Loucy (cell line): ENCODE measurements at regions not wholly inside any gene's neighbourhood (a gene's known extent, or its start where the extent isn't known, plus 50 kb on each side); places are given as distances from the start of the nearest gene placed in this dataset.
A peak's percentile ranks its signal among the peaks of the same experiment; 100 is the strongest.
"Not testable (repeated sequence)": the region's sequence is repeated elsewhere in the genome, so short reads cannot be mapped to it uniquely, and the experiment has no call there.

Source experiments
- H2AFZ ChIP-seq: fragments of 200-600 bp; sonication (generic); 2 replicates; pipeline ENCODE4 v1.6.0; 2016; ENCODE audit warnings: antibody characterized with exemption, mild to moderate bottlenecking, low read length, moderate library complexity
- H3F3A ChIP-seq: fragments of 200-600 bp; 2 replicates; pipeline ENCODE4 v1.6.0; 2016; ENCODE audit warnings: antibody characterized with exemption, low read depth, mild to moderate bottlenecking
- H3K27me3 ChIP-seq: fragments of 200-600 bp; sonication (generic); 2 replicates; pipeline ENCODE4 v1.6.1; 2014; ENCODE audit warnings: low read length, mild to moderate bottlenecking; ENCODE audit not compliant: insufficient read depth, poor library complexity, severe bottlenecking
- H3K36me3 ChIP-seq: fragments of 200-600 bp; sonication (generic); 2 replicates; pipeline ENCODE4 v1.6.1; 2016; ENCODE audit warnings: low read length; ENCODE audit not compliant: insufficient read depth
- H3K4me1 ChIP-seq: fragments of 200-600 bp; sonication (generic); 2 replicates; pipeline ENCODE4 v1.5.1; 2014; ENCODE audit warnings: low read length, mild to moderate bottlenecking; ENCODE audit not compliant: insufficient read depth, poor library complexity, severe bottlenecking
- H3K4me2 ChIP-seq: fragments of 200-600 bp; sonication (generic); 2 replicates; pipeline ENCODE4 v1.6.0; 2014; ENCODE audit warnings: antibody characterized with exemption, low read length, low read depth, mild to moderate bottlenecking; ENCODE audit not compliant: poor library complexity, severe bottlenecking
- H3K4me3 ChIP-seq: fragments of 200-600 bp; sonication (generic); 2 replicates; pipeline ENCODE4 v1.5.1; 2014; ENCODE audit warnings: low read length, mild to moderate bottlenecking, mixed read lengths; ENCODE audit not compliant: poor library complexity, severe bottlenecking
- H3K79me2 ChIP-seq: fragments of 200-600 bp; sonication (generic); 2 replicates; pipeline ENCODE4 v1.6.1; 2014; ENCODE audit warnings: low read length; ENCODE audit not compliant: insufficient read depth
- H3K9ac ChIP-seq: fragments of 200-600 bp; sonication (generic); 2 replicates; pipeline ENCODE4 v1.6.0; 2014; ENCODE audit warnings: mild to moderate bottlenecking, low read depth, low read length, moderate library complexity; ENCODE audit not compliant: poor library complexity, severe bottlenecking
- H3K9me2 ChIP-seq: fragments of 200-600 bp; sonication (generic); replicated peaks from 2 replicates; pipeline ENCODE4 v1.6.1; 2016; ENCODE audit warnings: low read depth, low read length, mixed read lengths
- H3K9me3 ChIP-seq: fragments of 200-600 bp; sonication (generic); 2 replicates; pipeline ENCODE4 v1.6.1; 2014; ENCODE audit warnings: mild to moderate bottlenecking, antibody characterized with exemption, low read length, low read depth; ENCODE audit not compliant: insufficient read depth
- H4K20me1 ChIP-seq: fragments of 200-600 bp; sonication (generic); 2 replicates; pipeline ENCODE4 v1.6.0; 2014; ENCODE audit warnings: antibody characterized with exemption, low read length, mild to moderate bottlenecking; ENCODE audit not compliant: insufficient read depth, poor library complexity, severe bottlenecking
- CTCF ChIP-seq: fragments of 200-600 bp; sonication (generic); conservative IDR thresholded peaks from 2 replicates; pipeline ENCODE4 v1.5.1; 2014; ENCODE audit warnings: mild to moderate bottlenecking, antibody characterized with exemption, low read length
- EZH2phosphoT487 ChIP-seq: fragments of 200-600 bp; IDR thresholded peaks from 2 replicates; pipeline ENCODE4 v1.6.1; 2018; ENCODE audit warnings: antibody characterized with exemption, mild to moderate bottlenecking, moderate library complexity, borderline replicate concordance

DNA sequence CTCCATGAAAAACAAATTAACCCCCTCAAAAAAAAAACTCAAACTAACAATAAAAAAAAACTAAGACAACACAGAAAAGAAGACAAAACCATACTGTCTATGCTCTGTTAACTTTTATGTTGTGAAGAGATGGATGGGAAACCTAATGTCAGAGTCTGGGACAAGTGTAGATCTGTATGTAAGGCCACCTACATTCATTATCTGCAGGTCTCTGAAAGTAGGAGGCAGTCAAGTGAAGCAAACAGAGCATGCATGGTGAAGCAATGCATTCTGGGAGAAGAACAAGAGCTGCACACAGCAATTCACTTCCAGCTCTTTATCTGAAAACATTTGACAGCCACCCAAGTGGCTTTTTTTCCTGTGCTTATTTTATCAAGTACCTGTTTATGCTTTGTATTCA, 452.0 kb downstream of the EPHA7 start:
- no peaks in the 10 kb centered on the region for H4K20me1 ChIP-seq
- peak overlapping the region; percentile 49 for H2AFZ ChIP-seq
- H3K4me1 ChIP-seq: no peaks in the 10 kb centered on the region
- no peak overlapping the region for H3K9ac ChIP-seq
- no peak overlapping the region for H3K4me2 ChIP-seq
- H3K27me3 ChIP-seq: no peaks in the 10 kb centered on the region
- H3K4me3 ChIP-seq: no peak overlapping the region
- no peaks in the 10 kb centered on the region for H3F3A ChIP-seq
- H3K9me2 ChIP-seq: no peaks in the 10 kb centered on the region
- H3K9me3 ChIP-seq: no peaks in the 10 kb centered on the region
- no peak for TF ChIP-seq EZH2phosphoT487
- no peak for TF ChIP-seq CTCF
- H3K36me3 ChIP-seq: no peaks in the 10 kb centered on the region
- H3K79me2 ChIP-seq: no peaks in the 10 kb centered on the region

- no peaks in the 10 kb centered on the region for H3K9me3 ChIP-seq
- no peaks in the 10 kb centered on the region for H3K27me3 ChIP-seq
- no peaks in the 10 kb centered on the region for H3K9me2 ChIP-seq
- no peak for TF ChIP-seq EZH2phosphoT487
- no peak for TF ChIP-seq CTCF
- H3K36me3 ChIP-seq: no peaks in the 10 kb centered on the region
- no peaks in the 10 kb centered on the region for H3F3A ChIP-seq
- no peaks in the 10 kb centered on the region for H3K79me2 ChIP-seq
- H3K4me3 ChIP-seq: no peak overlapping the region
- no peaks in the 10 kb centered on the region for H3K4me1 ChIP-seq
- H3K4me2 ChIP-seq: no peak overlapping the region
- no peaks in the 10 kb centered on the region for H4K20me1 ChIP-seq
- H2AFZ ChIP-seq: no peak overlapping the region
- no peak overlapping the region for H3K9ac ChIP-seq
Observed at GRCh38 chr6:92962846-92963245, 456.5 kb downstream of the EPHA7 start.

- not testable (repeated sequence) for H3K4me3 ChIP-seq, H3K9me2 ChIP-seq, H2AFZ ChIP-seq, H3K36me3 ChIP-seq, H3K4me2 ChIP-seq, H3K9me3 ChIP-seq, H4K20me1 ChIP-seq, H3K27me3 ChIP-seq, H3K79me2 ChIP-seq, H3K9ac ChIP-seq, H3K4me1 ChIP-seq, H3F3A ChIP-seq
Observed at GRCh38 chr6:92952111-92952510, 467.2 kb downstream of the EPHA7 start.

DNA sequence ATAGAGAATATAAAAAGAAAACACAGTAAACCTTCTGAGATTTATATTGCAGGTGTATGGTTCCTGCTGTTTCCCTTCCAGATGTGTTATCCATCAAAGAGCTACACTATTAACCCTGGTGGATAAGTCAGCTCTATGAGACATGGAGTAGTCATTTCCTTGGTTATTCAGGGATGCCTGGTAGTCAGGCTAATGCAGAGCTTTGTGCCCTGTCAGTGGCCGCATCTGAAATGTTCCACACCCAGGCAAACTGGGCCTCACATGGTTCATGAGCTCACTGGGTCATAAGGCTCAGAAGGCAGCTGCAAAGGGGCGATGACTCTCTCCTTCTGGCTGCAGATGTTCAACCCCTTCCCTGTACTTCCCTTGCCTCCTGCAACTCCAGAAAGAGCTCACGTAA, 473.6 kb downstream of the EPHA7 start:
- Histone ChIP-seq H3K36me3 (no peaks in the 10 kb centered on the region), H3K9me3 (no peaks in the 10 kb centered on the region), H3F3A (no peaks in the 10 kb centered on the region), H2AFZ (no peak overlapping the region), H3K4me3 (no peak overlapping the region), H3K9me2 (no peaks in the 10 kb centered on the region), H4K20me1 (no peaks in the 10 kb centered on the region), H3K4me2 (no peak overlapping the region), H3K4me1 (no peaks in the 10 kb centered on the region), H3K79me2 (no peaks in the 10 kb centered on the region), H3K27me3 (no peaks in the 10 kb centered on the region), H3K9ac (no peak overlapping the region)
- no peak for TF ChIP-seq CTCF
- no peak for TF ChIP-seq EZH2phosphoT487
